ENCODE measurements at regions not wholly inside any gene's neighbourhood (a gene's known extent, or its start where the extent isn't known, plus 50 kb on each side); places are given as distances from the start of the nearest gene placed in this dataset.

DNA sequence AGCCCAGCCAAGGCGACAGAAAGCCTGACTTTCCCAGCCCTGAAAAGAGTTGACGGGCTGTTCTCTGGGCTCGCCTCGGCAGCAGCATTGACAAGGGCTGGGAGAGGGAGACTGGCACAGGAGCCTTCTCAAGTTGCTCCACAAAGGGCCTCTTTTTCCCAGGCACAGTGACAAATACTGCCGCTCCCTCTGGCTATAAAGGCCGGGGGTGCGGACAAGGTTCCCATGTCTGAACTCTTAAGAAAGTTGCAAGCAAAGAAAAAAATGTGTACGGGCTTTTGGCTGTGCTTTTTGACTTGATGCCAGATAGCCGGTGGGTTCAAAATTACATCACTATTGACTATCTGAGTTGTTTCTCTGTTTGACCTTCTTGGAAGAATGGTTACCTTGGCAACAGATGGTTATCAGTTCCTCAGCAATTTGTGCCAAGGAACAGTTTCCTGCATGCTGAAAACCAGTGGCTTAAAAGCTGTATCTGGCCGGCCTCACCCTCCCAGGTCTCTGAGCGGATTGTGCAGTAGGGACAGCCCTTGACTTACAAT lies 115.9 kb upstream of the EEPD1 start:
- Histone ChIP-seq H3K27ac (ENCODE audit: low read depth, low read length) (no peak overlapping the region), H3K4me1 (ENCODE audit: control insufficient read depth, low read length) (peaks cover 11% of the 10 kb centered on the region), H3K27me3 (ENCODE audit: control insufficient read depth, low read length) (peaks cover 4% of the 10 kb centered on the region; the same call in 1 of the 2 replicates), H3K9me2 (replicated peaks; ENCODE audit: control insufficient read depth, low read length) (no peaks in the 10 kb centered on the region), H3K4me3 (ENCODE audit: low read length) (no peak overlapping the region), H3K79me2 (ENCODE audit: control insufficient read depth, low read length) (no peaks in the 10 kb centered on the region), H3K36me3 (ENCODE audit: control insufficient read depth, low read length) (no peaks in the 10 kb centered on the region), H3K4me2 (ENCODE audit: low read length) (no peak overlapping the region), H3F3A (ENCODE audit: control insufficient read depth, insufficient read depth) (no peaks in the 10 kb centered on the region), H3K9me3 (ENCODE audit: control insufficient read depth, insufficient read depth, low read length) (no peaks in the 10 kb centered on the region), H4K20me1 (ENCODE audit: control insufficient read depth, insufficient read depth, low read depth, low read length) (no peaks in the 10 kb centered on the region)
- TF ChIP-seq EZH2phosphoT487 (IDR thresholded peaks at IDR 0.05; ENCODE audit: borderline replicate concordance, low read length): no peak
- TF ChIP-seq, protein P1, sequence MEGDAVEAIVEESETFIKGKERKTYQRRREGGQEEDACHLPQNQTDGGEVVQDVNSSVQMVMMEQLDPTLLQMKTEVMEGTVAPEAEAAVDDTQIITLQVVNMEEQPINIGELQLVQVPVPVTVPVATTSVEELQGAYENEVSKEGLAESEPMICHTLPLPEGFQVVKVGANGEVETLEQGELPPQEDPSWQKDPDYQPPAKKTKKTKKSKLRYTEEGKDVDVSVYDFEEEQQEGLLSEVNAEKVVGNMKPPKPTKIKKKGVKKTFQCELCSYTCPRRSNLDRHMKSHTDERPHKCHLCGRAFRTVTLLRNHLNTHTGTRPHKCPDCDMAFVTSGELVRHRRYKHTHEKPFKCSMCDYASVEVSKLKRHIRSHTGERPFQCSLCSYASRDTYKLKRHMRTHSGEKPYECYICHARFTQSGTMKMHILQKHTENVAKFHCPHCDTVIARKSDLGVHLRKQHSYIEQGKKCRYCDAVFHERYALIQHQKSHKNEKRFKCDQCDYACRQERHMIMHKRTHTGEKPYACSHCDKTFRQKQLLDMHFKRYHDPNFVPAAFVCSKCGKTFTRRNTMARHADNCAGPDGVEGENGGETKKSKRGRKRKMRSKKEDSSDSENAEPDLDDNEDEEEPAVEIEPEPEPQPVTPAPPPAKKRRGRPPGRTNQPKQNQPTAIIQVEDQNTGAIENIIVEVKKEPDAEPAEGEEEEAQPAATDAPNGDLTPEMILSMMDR (IDR thresholded peaks at IDR 0.05; ENCODE audit: low read depth, low read length, poor library complexity, severe bottlenecking): no peak

DNA sequence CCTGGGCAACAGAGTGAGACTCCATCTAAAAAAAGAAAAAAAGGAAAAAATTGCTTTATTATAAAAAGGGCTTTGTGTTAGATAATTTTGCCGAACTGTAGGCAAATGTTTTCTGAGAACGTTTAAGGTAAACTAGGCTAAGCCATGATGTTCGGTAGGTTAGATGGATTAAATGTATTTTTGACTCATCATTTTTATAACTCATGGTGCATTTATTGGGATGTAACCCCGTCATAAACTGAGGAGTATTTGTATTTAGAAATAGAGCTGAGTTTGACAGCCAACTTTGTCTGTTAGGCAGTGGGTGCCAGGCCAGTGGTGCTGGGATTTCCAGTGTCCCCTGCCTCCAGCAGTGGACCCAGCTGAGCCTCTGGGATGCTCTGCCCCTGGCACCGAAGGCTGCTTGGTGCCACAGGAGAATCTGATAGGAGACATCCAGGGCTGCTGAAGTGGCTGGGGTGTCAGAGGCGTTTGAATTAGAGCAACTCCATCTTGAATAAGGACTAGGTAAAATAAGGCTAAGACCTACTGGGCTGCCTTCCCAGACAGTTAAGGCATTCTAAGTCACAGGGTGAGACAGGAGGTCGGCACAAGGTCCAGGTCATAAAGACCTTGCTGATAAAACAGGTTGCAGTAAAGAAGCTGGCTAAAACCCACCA lies 114.9 kb upstream of the EEPD1 start:
- H3K4me1 ChIP-seq (ENCODE audit: control insufficient read depth, low read length): peaks cover 1% of the 10 kb centered on the region
- no peaks in the 10 kb centered on the region for H4K20me1 ChIP-seq (ENCODE audit: control insufficient read depth, insufficient read depth, low read depth, low read length)
- peaks cover 4% of the 10 kb centered on the region; the same call in 1 of the 2 replicates for H3K27me3 ChIP-seq (ENCODE audit: control insufficient read depth, low read length)
- no peaks in the 10 kb centered on the region for H3K9me2 ChIP-seq (replicated peaks; ENCODE audit: control insufficient read depth, low read length)
- no peaks in the 10 kb centered on the region for H3F3A ChIP-seq (ENCODE audit: control insufficient read depth, insufficient read depth)
- TF ChIP-seq, protein P1 (IDR thresholded peaks at IDR 0.05; ENCODE audit: low read depth, low read length, poor library complexity, severe bottlenecking): no peak
- TF ChIP-seq EZH2phosphoT487 (IDR thresholded peaks at IDR 0.05; ENCODE audit: borderline replicate concordance, low read length): no peak
- no peaks in the 10 kb centered on the region for H3K36me3 ChIP-seq (ENCODE audit: control insufficient read depth, low read length)
- no peaks in the 10 kb centered on the region for H3K79me2 ChIP-seq (ENCODE audit: control insufficient read depth, low read length)
- H3K9me3 ChIP-seq (ENCODE audit: control insufficient read depth, insufficient read depth, low read length): no peaks in the 10 kb centered on the region
- H3K27ac ChIP-seq (ENCODE audit: low read depth, low read length): no peak overlapping the region
- no peak overlapping the region for H3K4me2 ChIP-seq (ENCODE audit: low read length)
- H3K4me3 ChIP-seq (ENCODE audit: low read length): no peak overlapping the region

DNA sequence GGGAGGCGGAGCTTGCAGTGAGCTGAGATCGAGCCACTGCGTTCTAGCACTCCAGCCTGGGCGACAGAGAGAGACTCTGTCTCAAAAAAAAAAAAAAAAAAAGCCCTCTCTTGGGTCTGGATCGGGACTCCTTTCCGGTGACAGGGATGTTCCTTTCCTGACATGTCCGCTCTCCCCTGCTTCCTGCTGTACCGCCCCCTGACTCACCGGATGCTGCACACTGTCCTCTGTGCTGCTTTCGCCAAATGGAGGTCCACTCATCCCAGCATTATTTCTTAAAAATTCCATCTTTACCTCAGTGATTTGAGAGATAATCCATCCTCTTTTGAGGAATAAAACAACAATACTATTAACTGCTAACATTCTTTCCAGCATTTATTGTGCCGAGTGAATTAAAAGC lies 113.8 kb upstream of the EEPD1 start:
- H3K4me2 ChIP-seq (ENCODE audit: low read length): no peak overlapping the region
- no peaks in the 10 kb centered on the region for H3K4me1 ChIP-seq (ENCODE audit: control insufficient read depth, low read length)
- H3K36me3 ChIP-seq (ENCODE audit: control insufficient read depth, low read length): no peaks in the 10 kb centered on the region
- no peak for TF ChIP-seq EZH2phosphoT487 (IDR thresholded peaks at IDR 0.05; ENCODE audit: borderline replicate concordance, low read length)
- TF ChIP-seq, protein P1 (IDR thresholded peaks at IDR 0.05; ENCODE audit: low read depth, low read length, poor library complexity, severe bottlenecking): no peak
- H4K20me1 ChIP-seq (ENCODE audit: control insufficient read depth, insufficient read depth, low read depth, low read length): no peaks in the 10 kb centered on the region
- H3K27me3 ChIP-seq (ENCODE audit: control insufficient read depth, low read length): peaks cover 4% of the 10 kb centered on the region; the same call in 1 of the 2 replicates
- H3K4me3 ChIP-seq (ENCODE audit: low read length): no peak overlapping the region
- no peaks in the 10 kb centered on the region for H3K79me2 ChIP-seq (ENCODE audit: control insufficient read depth, low read length)
- no peaks in the 10 kb centered on the region for H3K9me3 ChIP-seq (ENCODE audit: control insufficient read depth, insufficient read depth, low read length)
- no peak overlapping the region for H3K27ac ChIP-seq (ENCODE audit: low read depth, low read length)
- H3K9me2 ChIP-seq (replicated peaks; ENCODE audit: control insufficient read depth, low read length): no peaks in the 10 kb centered on the region
- no peaks in the 10 kb centered on the region for H3F3A ChIP-seq (ENCODE audit: control insufficient read depth, insufficient read depth)

All from DOHH2 (cell line).